ENCODE measurements at regions not wholly inside any gene's neighbourhood (a gene's known extent, or its start where the extent isn't known, plus 50 kb on each side); places are given as distances from the start of the nearest gene placed in this dataset.

- CTCF ChIA-PET, result no interaction called here
- Histone ChIP-seq H3K9me3 (ENCODE audit: control insufficient read depth, insufficient read depth, low read depth, low read length) (no peaks in the 10 kb centered on the region), H3K27ac (ENCODE audit: extremely low read depth, low read depth, low read length) (no peak overlapping the region), H3K4me3 (ENCODE audit: low read depth, low read length) (no peak overlapping the region), H3K4me1 (ENCODE audit: control insufficient read depth, insufficient read depth, low read length) (no peaks in the 10 kb centered on the region), H3K36me3 (ENCODE audit: control insufficient read depth in 2 of 2, insufficient read depth in 1 of 2, low read length in 2 of 2) (no peaks in the 10 kb centered on the region)
- POLR2A ChIA-PET, result no interaction called here
- TF ChIP-seq MEIS1 (CRISPR knock-in tag; IDR thresholded peaks at IDR 0.05; ENCODE audit: borderline replicate concordance) (no peak), AEBP2 (tag by site-specific recombination; IDR thresholded peaks at IDR 0.05; ENCODE audit: borderline replicate concordance) (no peak), RBAK (tag by site-specific recombination; IDR thresholded peaks at IDR 0.05) (no peak), REST (tag by site-specific recombination; IDR thresholded peaks at IDR 0.05) (no peak), ZNF791 (tag by site-specific recombination; IDR thresholded peaks at IDR 0.05) (no peak), ZNF792 (tag by site-specific recombination; IDR thresholded peaks at IDR 0.05) (no peak), ZBTB8A (tag by site-specific recombination; IDR thresholded peaks at IDR 0.05) (no peak), ZFP3 (tag by site-specific recombination; IDR thresholded peaks at IDR 0.05; ENCODE audit: low read depth) (no peak), SCRT1 (tag by site-specific recombination; IDR thresholded peaks at IDR 0.05; ENCODE audit: borderline replicate concordance) (no peak), ZBTB1 (tag by site-specific recombination; IDR thresholded peaks at IDR 0.05) (no peak), ZNF433 (tag by site-specific recombination; IDR thresholded peaks at IDR 0.05; ENCODE audit: low read depth) (no peak), ZNF157 (tag by site-specific recombination; IDR thresholded peaks at IDR 0.05) (no peak), PRDM10 (tag by site-specific recombination; IDR thresholded peaks at IDR 0.05) (no peak), MZF1 (tag by site-specific recombination; IDR thresholded peaks at IDR 0.05; ENCODE audit: borderline replicate concordance) (no peak), ZBTB10 (tag by site-specific recombination; IDR thresholded peaks at IDR 0.05) (no peak), ZSCAN18 (tag by site-specific recombination; IDR thresholded peaks at IDR 0.05) (no peak), ZBTB6 (tag by site-specific recombination; IDR thresholded peaks at IDR 0.05) (no peak), ZNF10 (tag by site-specific recombination; IDR thresholded peaks at IDR 0.05) (no peak), ZBTB44 (tag by site-specific recombination; IDR thresholded peaks at IDR 0.05) (no peak), ELK4 (IDR thresholded peaks at IDR 0.05; ENCODE audit: borderline replicate concordance, low read depth, low read length) (no peak)
These were observed 158.8 kb upstream of the CYRIA start for GRCh38 chr2:16824472-16824871.
